Upper lobe of right lung (tissue), 1 donor: ENCODE measurements at regions not wholly inside any gene's neighbourhood (a gene's known extent, or its start where the extent isn't known, plus 50 kb on each side); places are given as distances from the start of the nearest gene placed in this dataset.
A peak's percentile ranks its signal among the peaks of the same experiment; 100 is the strongest.
"Not testable (repeated sequence)": the region's sequence is repeated elsewhere in the genome, so short reads cannot be mapped to it uniquely, and the experiment has no call there.

Experiments used
- ATAC-seq: fragments of 200-7000 bp; cut with Tn5 transposase; one replicate; pipeline ENCODE4 v1.9.1; 2020; ENCODE audit warnings: mild to moderate bottlenecking, moderate library complexity
- DNase-seq: peaks from one replicate; pipeline ENCODE4 v3.0.0-alpha.2; 2020
- H3K27ac ChIP-seq: fragments of 200-600 bp; one replicate; pipeline ENCODE4 v1.8.0; 2022
- H3K27me3 ChIP-seq: fragments of 200-600 bp; one replicate; pipeline ENCODE4 v1.8.0; 2022; ENCODE audit warnings: mild to moderate bottlenecking
- H3K36me3 ChIP-seq: fragments of 200-600 bp; one replicate; pipeline ENCODE4 v1.8.0; 2022
- H3K4me1 ChIP-seq: fragments of 200-600 bp; one replicate; pipeline ENCODE4 v1.8.0; 2022
- H3K4me3 ChIP-seq: fragments of 200-600 bp; one replicate; pipeline ENCODE4 v1.8.0; 2022; ENCODE audit warnings: mild to moderate bottlenecking
- H3K9me3 ChIP-seq: fragments of 200-600 bp; one replicate; pipeline ENCODE4 v1.8.0; 2022
- CTCF ChIP-seq: fragments of 200-600 bp; IDR thresholded peaks from one replicate; pipeline ENCODE4 v1.8.0; 2022; ENCODE audit warnings: antibody characterized with exemption
- intact Hi-C: fragments of 100-400 bp; cut with DNase I; formaldehyde crosslinking; loops from one replicate; pipeline ENCODE4 v1.11.0; 2022
- donor health status: DM: no; HTN: yes; CAD: no; lungs with severe emphysema.

- peak; percentile 81 for ATAC-seq
- no peaks in the 10 kb centered on the region for H3K9me3 ChIP-seq
- TF ChIP-seq CTCF: no peak
- H3K27ac ChIP-seq: peak overlapping the region; percentile 60
- intact Hi-C loops: no loop called here
- no peak overlapping the region for H3K4me3 ChIP-seq
- H3K36me3 ChIP-seq: no peaks in the 10 kb centered on the region
- no peaks in the 10 kb centered on the region for H3K27me3 ChIP-seq
- no peak for DNase-seq
- no peaks in the 10 kb centered on the region for H3K4me1 ChIP-seq
These were observed 261.1 kb upstream of the RNF32 start for GRCh38 chr7:156379324-156380070.

GRCh38 chr7:156378806-156379205 is 261.8 kb upstream of the RNF32 start:
- Histone ChIP-seq H3K27me3 (no peaks in the 10 kb centered on the region), H3K4me3 (no peak overlapping the region), H3K9me3 (no peaks in the 10 kb centered on the region), H3K27ac (no peak overlapping the region), H3K36me3 (no peaks in the 10 kb centered on the region), H3K4me1 (no peaks in the 10 kb centered on the region)
- DNase-seq (no peak), ATAC-seq (no peak)
- TF ChIP-seq CTCF: no peak
- intact Hi-C loops: no loop called here

GRCh38 chr7:156376317-156376716 is 264.3 kb upstream of the RNF32 start:
- Histone ChIP-seq H3K36me3 (no peaks in the 10 kb centered on the region), H3K4me1 (no peaks in the 10 kb centered on the region), H3K27me3 (no peaks in the 10 kb centered on the region), H3K9me3 (no peaks in the 10 kb centered on the region), H3K4me3 (no peak overlapping the region), H3K27ac (no peak overlapping the region)
- no peak for TF ChIP-seq CTCF
- no peak for DNase-seq
- intact Hi-C loops: no loop called here
- no peak for ATAC-seq

- Histone ChIP-seq H3K4me1 (no peaks in the 10 kb centered on the region), H3K27me3 (no peaks in the 10 kb centered on the region), H3K4me3 (no peak overlapping the region), H3K27ac (no peak overlapping the region), H3K36me3 (no peaks in the 10 kb centered on the region), H3K9me3 (no peaks in the 10 kb centered on the region)
- intact Hi-C loops: no loop called here
- TF ChIP-seq CTCF: no peak
- no peak for ATAC-seq
- DNase-seq: no peak
These were observed 266.2 kb upstream of the RNF32 start for GRCh38 chr7:156374335-156374734.

- ATAC-seq, intact Hi-C loops, DNase-seq: not testable (repeated sequence)
These were observed 270.6 kb upstream of the RNF32 start for GRCh38 chr7:156369929-156370328.

GRCh38 chr7:156368053-156368843 is 272.3 kb upstream of the RNF32 start:
- no peak for TF ChIP-seq CTCF
- Histone ChIP-seq H3K36me3 (no peaks in the 10 kb centered on the region), H3K27me3 (no peaks in the 10 kb centered on the region), H3K4me3 (no peak overlapping the region), H3K4me1 (peaks cover 6% of the 10 kb centered on the region), H3K27ac (no peak overlapping the region), H3K9me3 (no peaks in the 10 kb centered on the region)
- intact Hi-C loops: no loop called here
- no peak for DNase-seq
- ATAC-seq: peak; percentile 62

More at GRCh38 chr7:156369929-156370328, 270.6 kb upstream of the RNF32 start:
- H3K9me3 ChIP-seq, H3K27ac ChIP-seq, H3K4me1 ChIP-seq, H3K36me3 ChIP-seq, H3K27me3 ChIP-seq, H3K4me3 ChIP-seq: not testable (repeated sequence)
